Breast epithelium (tissue), 4 donors: ENCODE measurements at regions not wholly inside any gene's neighbourhood (a gene's known extent, or its start where the extent isn't known, plus 50 kb on each side); places are given as distances from the start of the nearest gene placed in this dataset.

Source experiments
- DNase-seq, 2 donors: peaks; one replicate each; pipeline ENCODE4 v3.0.0-alpha.2; 2019; ENCODE audit warnings: low spot score in 2 of 2
- H3K27ac ChIP-seq, 2 donors: fragments of 200-600 bp; sonication (generic) in 1 of 2; one replicate each; pipeline ENCODE4 v1.5.1; 2016 to 2019; ENCODE audit warnings: mild to moderate bottlenecking in 1 of 2
- H3K27me3 ChIP-seq, 2 donors: fragments of 200-600 bp; sonication (generic) in 1 of 2; one replicate each; pipeline versions ENCODE4 v1.5.1 to v1.6.0; 2017 to 2019; ENCODE audit warnings: control low read depth in 1 of 2, mild to moderate bottlenecking in 1 of 2
- H3K36me3 ChIP-seq: fragments of 200-600 bp; one replicate; pipeline ENCODE4 v1.5.1; 2019
- H3K4me1 ChIP-seq, 2 donors: fragments of 200-600 bp; sonication (generic); one replicate each; pipeline ENCODE4 v1.5.1; 2016 to 2019; ENCODE audit warnings: control low read depth in 1 of 2
- H3K4me3 ChIP-seq, 3 donors: fragments of 200-600 bp; sonication (generic); 1 replicate in 2 of 3; 2 replicates in 1 of 3; pipeline ENCODE4 v1.5.1; 2016 to 2019; ENCODE audit warnings: mild to moderate bottlenecking in 3 of 3, moderate library complexity in 2 of 3
- H3K9me3 ChIP-seq, 2 donors: fragments of 200-600 bp; sonication (generic) in 1 of 2; one replicate each; pipeline ENCODE4 v1.5.1; 2016 to 2019; ENCODE audit warnings: control low read depth in 1 of 2
- POLR2A ChIP-seq: fragments of 450-650 bp; IDR thresholded peaks from one replicate; pipeline ENCODE4 v1.6.1; 2016; ENCODE audit warnings: antibody characterized with exemption, mild to moderate bottlenecking, moderate library complexity
- POLR2AphosphoS5 ChIP-seq, 3 donors: sonication (generic); formaldehyde crosslinking; IDR thresholded peaks; one replicate each; pipeline ENCODE4 v1.6.1; 2017; ENCODE audit warnings: antibody characterized with exemption in 3 of 3
- intact Hi-C: fragments of 100-400 bp; cut with DNase I; formaldehyde crosslinking; loops from one replicate; pipeline ENCODE4 v1.15.1; 2023; ENCODE audit warnings: low total_unique reads
- TF ChIP-seq, protein P1 (sequence below), 3 donors: fragments of 450-650 bp; IDR thresholded peaks; one replicate each; pipeline ENCODE4 v1.5.1; 2016 to 2017; ENCODE audit warnings: antibody characterized with exemption in 3 of 3, mild to moderate bottlenecking in 3 of 3, moderate library complexity in 3 of 3

DNA sequence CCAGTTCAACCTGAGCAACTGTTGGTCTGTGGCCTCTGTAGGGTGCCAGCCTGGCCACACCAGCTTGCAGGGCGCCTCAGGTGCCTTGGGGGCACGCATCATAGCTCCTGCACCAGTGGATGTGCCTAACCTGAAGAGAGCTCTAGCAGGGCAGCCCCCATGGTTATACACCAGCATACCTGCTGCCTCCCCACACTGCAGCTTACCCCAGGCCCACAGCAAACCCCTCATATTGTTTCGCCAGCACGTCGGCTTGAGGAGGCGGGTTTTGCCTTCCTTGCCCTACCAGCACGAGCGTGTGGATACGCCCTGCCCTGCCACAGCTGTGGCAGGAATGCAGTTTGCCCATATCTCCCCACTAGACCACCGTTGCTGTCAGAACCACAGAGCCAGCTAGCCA, 435.9 kb downstream of the SLCO4C1 start:
- H3K4me1 ChIP-seq: no peaks in the 10 kb centered on the region
- TF ChIP-seq POLR2A: no peak
- TF ChIP-seq, protein P1, sequence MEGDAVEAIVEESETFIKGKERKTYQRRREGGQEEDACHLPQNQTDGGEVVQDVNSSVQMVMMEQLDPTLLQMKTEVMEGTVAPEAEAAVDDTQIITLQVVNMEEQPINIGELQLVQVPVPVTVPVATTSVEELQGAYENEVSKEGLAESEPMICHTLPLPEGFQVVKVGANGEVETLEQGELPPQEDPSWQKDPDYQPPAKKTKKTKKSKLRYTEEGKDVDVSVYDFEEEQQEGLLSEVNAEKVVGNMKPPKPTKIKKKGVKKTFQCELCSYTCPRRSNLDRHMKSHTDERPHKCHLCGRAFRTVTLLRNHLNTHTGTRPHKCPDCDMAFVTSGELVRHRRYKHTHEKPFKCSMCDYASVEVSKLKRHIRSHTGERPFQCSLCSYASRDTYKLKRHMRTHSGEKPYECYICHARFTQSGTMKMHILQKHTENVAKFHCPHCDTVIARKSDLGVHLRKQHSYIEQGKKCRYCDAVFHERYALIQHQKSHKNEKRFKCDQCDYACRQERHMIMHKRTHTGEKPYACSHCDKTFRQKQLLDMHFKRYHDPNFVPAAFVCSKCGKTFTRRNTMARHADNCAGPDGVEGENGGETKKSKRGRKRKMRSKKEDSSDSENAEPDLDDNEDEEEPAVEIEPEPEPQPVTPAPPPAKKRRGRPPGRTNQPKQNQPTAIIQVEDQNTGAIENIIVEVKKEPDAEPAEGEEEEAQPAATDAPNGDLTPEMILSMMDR (IDR thresholded peaks at IDR 0.05): no peak
- no peak for TF ChIP-seq POLR2AphosphoS5 (IDR thresholded peaks at IDR 0.05)
- H3K36me3 ChIP-seq: no peaks in the 10 kb centered on the region
- DNase-seq: no peak
- no peaks in the 10 kb centered on the region for H3K9me3 ChIP-seq
- no peak overlapping the region for H3K4me3 ChIP-seq
- H3K27ac ChIP-seq: no peak overlapping the region
- no peaks in the 10 kb centered on the region for H3K27me3 ChIP-seq
- intact Hi-C loops: no loop called here

DNA sequence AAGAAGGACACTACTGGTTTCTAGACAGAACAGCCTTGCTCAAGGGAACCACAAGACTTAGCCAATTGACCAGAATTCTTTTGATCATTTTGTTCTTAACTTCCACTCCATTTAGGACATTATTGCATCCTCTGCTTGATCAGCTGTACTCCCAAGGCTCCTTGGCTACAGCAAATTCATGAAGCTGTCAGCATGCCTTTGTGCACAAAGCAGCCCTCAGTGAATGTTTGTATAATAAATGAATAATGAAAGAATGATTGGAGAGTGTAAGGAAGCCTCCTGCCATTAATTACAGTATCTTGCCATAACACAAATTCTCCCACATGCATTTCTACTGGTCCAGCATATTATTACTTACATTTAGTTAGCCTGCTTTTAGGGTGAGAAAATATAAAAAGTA, 449.6 kb downstream of the SLCO4C1 start:
- Histone ChIP-seq H3K9me3 (no peaks in the 10 kb centered on the region), H3K4me1 (no peaks in the 10 kb centered on the region), H3K27ac (no peak overlapping the region), H3K27me3 (no peaks in the 10 kb centered on the region), H3K36me3 (no peaks in the 10 kb centered on the region), H3K4me3 (no peak overlapping the region)
- TF ChIP-seq POLR2AphosphoS5 (IDR thresholded peaks at IDR 0.05) (no peak), POLR2A (no peak)
- TF ChIP-seq, protein P1 (IDR thresholded peaks at IDR 0.05): no peak
- intact Hi-C loops: no loop called here
- DNase-seq: no peak

DNA sequence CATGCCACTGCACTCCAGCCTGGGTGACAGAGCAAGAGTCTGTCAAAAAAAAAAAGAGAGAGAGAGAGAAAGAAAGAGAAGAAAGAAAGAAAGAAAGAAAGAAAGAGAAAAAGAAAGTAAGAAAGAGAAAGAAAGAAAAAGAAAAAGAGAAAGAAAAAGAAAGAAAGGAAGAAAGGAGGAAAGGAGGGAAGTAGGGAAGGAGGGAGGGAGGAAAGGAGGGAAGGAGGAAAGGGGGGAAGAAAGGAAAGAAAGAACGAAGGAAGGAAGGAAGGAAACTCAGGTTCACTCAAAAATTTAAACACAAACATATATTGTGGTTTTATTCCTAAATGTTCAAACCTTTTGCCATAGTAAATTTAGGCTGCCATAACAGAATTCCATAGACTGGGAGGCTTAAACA, 453.0 kb downstream of the SLCO4C1 start:
- Histone ChIP-seq H3K4me3 (no peak overlapping the region), H3K9me3 (no peaks in the 10 kb centered on the region), H3K27me3 (no peaks in the 10 kb centered on the region), H3K36me3 (no peaks in the 10 kb centered on the region), H3K27ac (no peak overlapping the region), H3K4me1 (no peaks in the 10 kb centered on the region)
- intact Hi-C loops: no loop called here
- no peak for DNase-seq
- TF ChIP-seq POLR2A (no peak), POLR2AphosphoS5 (IDR thresholded peaks at IDR 0.05) (no peak)
- TF ChIP-seq, protein P1 (IDR thresholded peaks at IDR 0.05): no peak

DNA sequence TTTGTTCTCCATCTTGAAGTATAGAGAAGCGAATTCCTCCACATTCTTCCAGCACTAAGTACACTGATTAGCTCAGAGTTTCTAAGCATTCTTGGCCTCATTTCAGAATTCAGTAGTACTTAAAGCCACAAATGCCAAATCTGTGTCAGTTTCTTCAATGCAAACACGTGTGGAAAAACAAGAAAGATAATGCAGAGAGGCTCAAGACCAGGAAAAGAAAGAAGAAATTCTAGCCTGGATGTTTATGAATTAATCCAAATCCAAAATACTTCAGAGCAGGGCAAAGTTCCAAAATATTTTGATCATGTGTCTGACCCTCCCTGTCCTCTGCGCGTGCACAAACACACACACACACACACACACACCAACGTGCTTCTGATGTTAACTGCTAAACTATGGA, 457.6 kb downstream of the SLCO4C1 start:
- no peak overlapping the region for H3K4me3 ChIP-seq
- no peak overlapping the region for H3K27ac ChIP-seq
- no peak for DNase-seq
- H3K27me3 ChIP-seq: no peaks in the 10 kb centered on the region
- no peaks in the 10 kb centered on the region for H3K4me1 ChIP-seq
- no peaks in the 10 kb centered on the region for H3K36me3 ChIP-seq
- TF ChIP-seq POLR2A (no peak), POLR2AphosphoS5 (IDR thresholded peaks at IDR 0.05) (no peak)
- TF ChIP-seq, protein P1 (IDR thresholded peaks at IDR 0.05): no peak
- H3K9me3 ChIP-seq: no peaks in the 10 kb centered on the region
- intact Hi-C loops: no loop called here

DNA sequence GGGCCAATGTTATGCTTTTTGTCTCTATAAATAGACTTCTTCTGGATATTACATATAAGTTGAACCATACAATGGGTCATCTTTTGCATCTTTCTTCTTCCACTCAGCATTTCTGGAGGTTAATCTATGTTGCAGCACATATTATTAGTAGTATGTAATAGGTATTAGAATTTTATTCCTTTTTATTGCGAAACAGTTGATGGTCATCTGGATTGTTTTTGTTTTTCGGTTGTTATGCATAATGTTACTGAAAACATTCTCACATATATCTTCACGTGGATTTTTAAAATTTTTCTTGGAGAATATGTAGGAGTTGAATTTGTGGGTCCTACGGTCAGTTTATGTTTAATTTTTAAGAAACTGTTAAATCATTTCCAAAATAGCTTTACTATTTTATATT, 466.8 kb downstream of the SLCO4C1 start:
- no peak for DNase-seq
- intact Hi-C loops: no loop called here
- Histone ChIP-seq H3K36me3 (no peaks in the 10 kb centered on the region), H3K27me3 (no peaks in the 10 kb centered on the region), H3K4me1 (no peaks in the 10 kb centered on the region), H3K4me3 (no peak overlapping the region), H3K27ac (no peak overlapping the region), H3K9me3 (peaks cover 0 to 15% of the 10 kb centered on the region in 2 donors)
- TF ChIP-seq, protein P1 (IDR thresholded peaks at IDR 0.05): no peak
- TF ChIP-seq POLR2A: no peak
